Activated T-cell treated with anti-CD3 and anti-CD28 coated beads, Interleukin-2, amount 50 U/mL, for 48 hours (primary cell): ENCODE measurements at regions not wholly inside any gene's neighbourhood (a gene's known extent, or its start where the extent isn't known, plus 50 kb on each side); places are given as distances from the start of the nearest gene placed in this dataset.
A peak's percentile ranks its signal among the peaks of the same experiment; 100 is the strongest.

Experiments used
- DNase-seq, 2 experiments: peaks; one replicate each; pipeline ENCODE4 v3.0.0-alpha.2; 2020

- peak in 1 of 2 experiments; percentile 7 for DNase-seq
These were observed 132.7 kb upstream of the HS6ST1 start for GRCh38 chr2:128451084-128452023.

GRCh38 chr2:128452024-128452411 lies 133.3 kb upstream of the HS6ST1 start:
- no peak for DNase-seq

- DNase-seq: no peak
These were observed 134.2 kb upstream of the HS6ST1 start for GRCh38 chr2:128452536-128453530.

- DNase-seq: peak in 1 of 2 experiments; percentile 4
These were observed 136.5 kb upstream of the HS6ST1 start for GRCh38 chr2:128454980-128455720.

GRCh38 chr2:128455721-128456050 lies 137.0 kb upstream of the HS6ST1 start:
- no peak for DNase-seq

GRCh38 chr2:128456281-128456680 lies 137.6 kb upstream of the HS6ST1 start:
- DNase-seq: no peak

GRCh38 chr2:128457006-128457604 lies 138.4 kb upstream of the HS6ST1 start:
- DNase-seq: peak in 1 of 2 experiments; percentile 7

GRCh38 chr2:128457716-128458115 lies 139.0 kb upstream of the HS6ST1 start:
- DNase-seq: no peak

- no peak for DNase-seq
These were observed 139.8 kb upstream of the HS6ST1 start for GRCh38 chr2:128458505-128458904.

- DNase-seq: no peak
These were observed 145.8 kb upstream of the HS6ST1 start for GRCh38 chr2:128464456-128464855.

- no peak for DNase-seq
These were observed 146.8 kb upstream of the HS6ST1 start for GRCh38 chr2:128465246-128466170.

GRCh38 chr2:128466376-128466775 lies 147.7 kb upstream of the HS6ST1 start:
- no peak for DNase-seq

- DNase-seq: no peak
These were observed 148.1 kb upstream of the HS6ST1 start for GRCh38 chr2:128466776-128467175.

- DNase-seq: no peak
These were observed 148.8 kb upstream of the HS6ST1 start for GRCh38 chr2:128467321-128467969.

- DNase-seq: no peak
These were observed 149.7 kb upstream of the HS6ST1 start for GRCh38 chr2:128468186-128468920.

GRCh38 chr2:128469203-128469602 lies 150.5 kb upstream of the HS6ST1 start:
- DNase-seq: peak; percentile 24 to 38

GRCh38 chr2:128469875-128470274 lies 151.2 kb upstream of the HS6ST1 start:
- no peak for DNase-seq

GRCh38 chr2:128472789-128473174 lies 154.1 kb upstream of the HS6ST1 start:
- no peak for DNase-seq

GRCh38 chr2:128473175-128474035 lies 154.7 kb upstream of the HS6ST1 start:
- DNase-seq: peak; percentile 59 to 63
